ENCODE measurements at regions not wholly inside any gene's neighbourhood (a gene's known extent, or its start where the extent isn't known, plus 50 kb on each side); places are given as distances from the start of the nearest gene placed in this dataset.

DNA sequence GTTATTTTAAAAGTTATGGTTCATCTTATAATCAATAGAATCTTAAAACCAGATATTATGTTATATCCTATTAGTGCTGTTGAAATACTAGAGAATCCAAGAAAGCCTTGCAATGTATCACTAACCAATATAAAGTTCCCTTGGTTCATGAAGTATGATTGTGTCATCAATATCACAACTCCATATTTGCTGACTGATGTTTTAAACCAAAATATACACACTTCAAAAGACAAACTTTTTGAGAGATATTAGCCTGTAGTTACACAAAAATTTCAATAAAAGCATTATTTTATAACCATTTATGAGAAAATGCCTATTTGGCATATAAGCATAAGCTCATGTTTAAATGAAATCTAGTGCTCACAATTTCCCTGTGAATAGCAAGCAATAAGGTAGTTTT is 198.6 kb downstream of the CENPC start:
- no peak overlapping the region for H2AFZ ChIP-seq (ENCODE audit: control insufficient read depth, low read length)
- no peak for DNase-seq (ENCODE audit: low read depth, low spot score)
- no peaks in the 10 kb centered on the region for H3K79me2 ChIP-seq (ENCODE audit: control insufficient read depth, insufficient read depth, low read length)
- H3K9me3 ChIP-seq (ENCODE audit: control insufficient read depth, low read depth, low read length) = no peaks in the 10 kb centered on the region
- no peaks in the 10 kb centered on the region for H3K4me1 ChIP-seq (ENCODE audit: control insufficient read depth, extremely low read depth, insufficient read depth, low read length)
- no peak overlapping the region for H3K4me2 ChIP-seq (ENCODE audit: control insufficient read depth, extremely low read depth, insufficient read depth, low read depth, low read length)
- H4K20me1 ChIP-seq (ENCODE audit: control insufficient read depth, extremely low read depth, insufficient read depth, low read length) = no peaks in the 10 kb centered on the region
- TF ChIP-seq, protein P1, sequence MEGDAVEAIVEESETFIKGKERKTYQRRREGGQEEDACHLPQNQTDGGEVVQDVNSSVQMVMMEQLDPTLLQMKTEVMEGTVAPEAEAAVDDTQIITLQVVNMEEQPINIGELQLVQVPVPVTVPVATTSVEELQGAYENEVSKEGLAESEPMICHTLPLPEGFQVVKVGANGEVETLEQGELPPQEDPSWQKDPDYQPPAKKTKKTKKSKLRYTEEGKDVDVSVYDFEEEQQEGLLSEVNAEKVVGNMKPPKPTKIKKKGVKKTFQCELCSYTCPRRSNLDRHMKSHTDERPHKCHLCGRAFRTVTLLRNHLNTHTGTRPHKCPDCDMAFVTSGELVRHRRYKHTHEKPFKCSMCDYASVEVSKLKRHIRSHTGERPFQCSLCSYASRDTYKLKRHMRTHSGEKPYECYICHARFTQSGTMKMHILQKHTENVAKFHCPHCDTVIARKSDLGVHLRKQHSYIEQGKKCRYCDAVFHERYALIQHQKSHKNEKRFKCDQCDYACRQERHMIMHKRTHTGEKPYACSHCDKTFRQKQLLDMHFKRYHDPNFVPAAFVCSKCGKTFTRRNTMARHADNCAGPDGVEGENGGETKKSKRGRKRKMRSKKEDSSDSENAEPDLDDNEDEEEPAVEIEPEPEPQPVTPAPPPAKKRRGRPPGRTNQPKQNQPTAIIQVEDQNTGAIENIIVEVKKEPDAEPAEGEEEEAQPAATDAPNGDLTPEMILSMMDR (optimal IDR thresholded peaks at IDR 0.05 in 1 of 3, IDR thresholded peaks at IDR 0.05 in 1 of 3, conservative IDR thresholded peaks at IDR 0.05 in 1 of 3; ENCODE audit: extremely low read depth in 1 of 3, insufficient read depth in 2 of 3, low read length in 3 of 3) = no peak
- no peak for TF ChIP-seq EZH2 (IDR thresholded peaks at IDR 0.05; ENCODE audit: low read length)
- no peaks in the 10 kb centered on the region for H3K9me1 ChIP-seq (ENCODE audit: control insufficient read depth, extremely low read depth, insufficient read depth, low read length)
- no peaks in the 10 kb centered on the region for H3K27me3 ChIP-seq (ENCODE audit: control insufficient read depth, extremely low read depth, insufficient read depth, low read length)
- FAIRE-seq = no peak
- H3K36me3 ChIP-seq (ENCODE audit: control insufficient read depth in 2 of 2, extremely low read depth in 1 of 2, insufficient read depth in 2 of 2, low read length in 2 of 2) = no peaks in the 10 kb centered on the region
- no peak overlapping the region for H3K27ac ChIP-seq (ENCODE audit: control insufficient read depth, insufficient read depth, low read length)
- H3K9ac ChIP-seq (ENCODE audit: control insufficient read depth, extremely low read depth, insufficient read depth, low read length) = no peak overlapping the region
- dilution Hi-C loops (cut with MboI; ENCODE audit: extremely low pct_ligation_motif_present, low sequenced_read_pairs) = no loop called here
- no peak overlapping the region for H3K4me3 ChIP-seq (ENCODE audit: control insufficient read depth in 2 of 3, extremely low read depth in 1 of 3, insufficient read depth in 2 of 3, low read depth in 1 of 3, low read length in 3 of 3)

DNA sequence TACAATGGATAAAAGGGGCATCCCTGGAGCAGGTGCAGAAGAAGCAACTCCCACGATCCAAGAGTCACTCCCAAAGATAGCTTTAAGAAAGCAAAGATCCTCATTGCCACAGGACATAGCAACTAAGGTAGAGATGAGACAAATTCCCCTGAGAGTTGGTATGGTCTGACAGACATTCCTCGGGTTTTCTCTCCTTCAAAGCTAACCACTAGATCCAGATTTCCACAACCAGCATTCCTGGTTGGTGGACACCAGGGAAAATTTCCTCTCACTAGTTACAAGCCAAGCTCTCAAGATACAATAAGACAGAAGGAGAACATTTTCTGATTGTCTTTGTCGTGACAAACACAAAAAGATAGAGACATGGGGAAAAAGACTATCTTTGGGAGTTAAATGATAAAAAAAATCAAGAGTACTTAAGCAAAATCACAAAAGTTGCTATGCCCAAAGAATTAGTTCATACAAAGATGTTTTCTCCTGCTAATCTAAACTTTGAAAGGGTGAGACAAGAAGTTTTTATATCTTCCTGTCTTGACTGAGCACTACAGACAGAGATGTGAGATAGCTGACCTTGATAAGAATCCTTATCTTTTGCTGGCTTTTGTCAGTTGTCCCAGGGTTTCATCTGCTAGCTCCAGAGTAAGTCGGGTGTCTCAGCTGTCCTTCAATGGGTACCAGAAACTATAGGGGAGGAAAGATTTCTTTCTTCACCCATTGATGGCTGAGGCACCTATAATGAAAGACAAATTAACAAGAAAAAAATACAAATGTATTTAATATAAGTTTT is 200.5 kb downstream of the CENPC start:
- Histone ChIP-seq H3K27me3 (ENCODE audit: control insufficient read depth, extremely low read depth, insufficient read depth, low read length) (no peaks in the 10 kb centered on the region), H2AFZ (ENCODE audit: control insufficient read depth, low read length) (no peak overlapping the region), H3K4me3 (ENCODE audit: control insufficient read depth in 2 of 3, extremely low read depth in 1 of 3, insufficient read depth in 2 of 3, low read depth in 1 of 3, low read length in 3 of 3) (no peak overlapping the region), H4K20me1 (ENCODE audit: control insufficient read depth, extremely low read depth, insufficient read depth, low read length) (no peaks in the 10 kb centered on the region), H3K36me3 (ENCODE audit: control insufficient read depth in 2 of 2, extremely low read depth in 1 of 2, insufficient read depth in 2 of 2, low read length in 2 of 2) (no peaks in the 10 kb centered on the region), H3K9me1 (ENCODE audit: control insufficient read depth, extremely low read depth, insufficient read depth, low read length) (no peaks in the 10 kb centered on the region), H3K79me2 (ENCODE audit: control insufficient read depth, insufficient read depth, low read length) (no peaks in the 10 kb centered on the region), H3K27ac (ENCODE audit: control insufficient read depth, insufficient read depth, low read length) (no peak overlapping the region), H3K4me2 (ENCODE audit: control insufficient read depth, extremely low read depth, insufficient read depth, low read depth, low read length) (no peak overlapping the region), H3K9me3 (ENCODE audit: control insufficient read depth, low read depth, low read length) (no peaks in the 10 kb centered on the region), H3K9ac (ENCODE audit: control insufficient read depth, extremely low read depth, insufficient read depth, low read length) (no peak overlapping the region), H3K4me1 (ENCODE audit: control insufficient read depth, extremely low read depth, insufficient read depth, low read length) (no peaks in the 10 kb centered on the region)
- no peak for FAIRE-seq
- dilution Hi-C loops (cut with MboI; ENCODE audit: extremely low pct_ligation_motif_present, low sequenced_read_pairs) = no loop called here
- TF ChIP-seq, protein P1 (optimal IDR thresholded peaks at IDR 0.05 in 1 of 3, IDR thresholded peaks at IDR 0.05 in 1 of 3, conservative IDR thresholded peaks at IDR 0.05 in 1 of 3; ENCODE audit: extremely low read depth in 1 of 3, insufficient read depth in 2 of 3, low read length in 3 of 3) = no peak
- TF ChIP-seq EZH2 (IDR thresholded peaks at IDR 0.05; ENCODE audit: low read length) = no peak
- no peak for DNase-seq (ENCODE audit: low read depth, low spot score)

Measured in keratinocyte (primary cell).